RWPE2 (cell line): ENCODE measurements at regions not wholly inside any gene's neighbourhood (a gene's known extent, or its start where the extent isn't known, plus 50 kb on each side); places are given as distances from the start of the nearest gene placed in this dataset.

Experiments used
- ATAC-seq: fragments of 200-7000 bp; cut with Tn5 transposase; 3 replicates; pipeline ENCODE4 v1.9.1; 2021; ENCODE audit warnings: low read depth
- DNase-seq: peaks from one replicate; pipeline ENCODE4 v3.0.0-alpha.2; 2020; ENCODE audit warnings: low spot score
- H3K27ac ChIP-seq: fragments of 450-650 bp; 2 replicates; pipeline ENCODE4 v1.5.1; 2017; ENCODE audit warnings: mild to moderate bottlenecking; ENCODE audit not compliant: poor library complexity, severe bottlenecking
- H3K27me3 ChIP-seq: fragments of 250-450 bp; sonication (Bioruptor Pico); 2 replicates; pipeline ENCODE4 v1.5.1; 2021; ENCODE audit warnings: mild to moderate bottlenecking, moderate library complexity; ENCODE audit not compliant: insufficient read depth, poor library complexity, severe bottlenecking
- H3K36me3 ChIP-seq: fragments of 250-450 bp; sonication (Bioruptor Pico); 2 replicates; pipeline ENCODE4 v1.5.1; 2020; ENCODE audit warnings: low read depth, mild to moderate bottlenecking, moderate library complexity
- H3K4me1 ChIP-seq: fragments of 250-450 bp; sonication (Bioruptor Pico); 2 replicates; pipeline ENCODE4 v1.5.1; 2021; ENCODE audit warnings: mild to moderate bottlenecking, moderate library complexity; ENCODE audit not compliant: insufficient read depth, poor library complexity, severe bottlenecking
- H3K4me3 ChIP-seq: fragments of 250-450 bp; sonication (Bioruptor Pico); 2 replicates; pipeline ENCODE4 v1.5.1; 2021; ENCODE audit warnings: mild to moderate bottlenecking, moderate library complexity; ENCODE audit not compliant: severe bottlenecking
- H3K9me3 ChIP-seq: fragments of 250-450 bp; sonication (Bioruptor Pico); 2 replicates; pipeline ENCODE4 v1.5.1; 2021; ENCODE audit warnings: mild to moderate bottlenecking, moderate library complexity; ENCODE audit not compliant: severe bottlenecking
- TF ChIP-seq, protein P1 (sequence below): fragments of 450-650 bp; IDR thresholded peaks from one replicate; pipeline ENCODE4 v1.5.1; 2017; ENCODE audit warnings: mild to moderate bottlenecking, moderate library complexity; ENCODE audit not compliant: poor library complexity, severe bottlenecking

GRCh38 chr11:92845390-92845789 lies 124.1 kb upstream of the MTNR1B start:
- ATAC-seq, result no peak
- TF ChIP-seq, protein P1, sequence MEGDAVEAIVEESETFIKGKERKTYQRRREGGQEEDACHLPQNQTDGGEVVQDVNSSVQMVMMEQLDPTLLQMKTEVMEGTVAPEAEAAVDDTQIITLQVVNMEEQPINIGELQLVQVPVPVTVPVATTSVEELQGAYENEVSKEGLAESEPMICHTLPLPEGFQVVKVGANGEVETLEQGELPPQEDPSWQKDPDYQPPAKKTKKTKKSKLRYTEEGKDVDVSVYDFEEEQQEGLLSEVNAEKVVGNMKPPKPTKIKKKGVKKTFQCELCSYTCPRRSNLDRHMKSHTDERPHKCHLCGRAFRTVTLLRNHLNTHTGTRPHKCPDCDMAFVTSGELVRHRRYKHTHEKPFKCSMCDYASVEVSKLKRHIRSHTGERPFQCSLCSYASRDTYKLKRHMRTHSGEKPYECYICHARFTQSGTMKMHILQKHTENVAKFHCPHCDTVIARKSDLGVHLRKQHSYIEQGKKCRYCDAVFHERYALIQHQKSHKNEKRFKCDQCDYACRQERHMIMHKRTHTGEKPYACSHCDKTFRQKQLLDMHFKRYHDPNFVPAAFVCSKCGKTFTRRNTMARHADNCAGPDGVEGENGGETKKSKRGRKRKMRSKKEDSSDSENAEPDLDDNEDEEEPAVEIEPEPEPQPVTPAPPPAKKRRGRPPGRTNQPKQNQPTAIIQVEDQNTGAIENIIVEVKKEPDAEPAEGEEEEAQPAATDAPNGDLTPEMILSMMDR, result no peak

GRCh38 chr11:92845805-92846204 lies 123.6 kb upstream of the MTNR1B start:
- TF ChIP-seq, protein P1, result no peak
- H3K27me3 ChIP-seq, result no peaks in the 10 kb centered on the region
- DNase-seq (no peak), ATAC-seq (peak; percentile 61)
- no peaks in the 10 kb centered on the region for H3K9me3 ChIP-seq
- no peaks in the 10 kb centered on the region for H3K36me3 ChIP-seq
- no peak overlapping the region for H3K4me3 ChIP-seq
- no peak overlapping the region for H3K27ac ChIP-seq
- peaks cover 11% of the 10 kb centered on the region for H3K4me1 ChIP-seq

More at GRCh38 chr11:92845390-92845789, 124.1 kb upstream of the MTNR1B start:
- Histone ChIP-seq H3K27me3 (no peaks in the 10 kb centered on the region), H3K27ac (no peak overlapping the region), H3K9me3 (no peaks in the 10 kb centered on the region), H3K4me3 (no peak overlapping the region), H3K4me1 (peaks cover 11% of the 10 kb centered on the region), H3K36me3 (no peaks in the 10 kb centered on the region)
- no peak for DNase-seq

DNA sequence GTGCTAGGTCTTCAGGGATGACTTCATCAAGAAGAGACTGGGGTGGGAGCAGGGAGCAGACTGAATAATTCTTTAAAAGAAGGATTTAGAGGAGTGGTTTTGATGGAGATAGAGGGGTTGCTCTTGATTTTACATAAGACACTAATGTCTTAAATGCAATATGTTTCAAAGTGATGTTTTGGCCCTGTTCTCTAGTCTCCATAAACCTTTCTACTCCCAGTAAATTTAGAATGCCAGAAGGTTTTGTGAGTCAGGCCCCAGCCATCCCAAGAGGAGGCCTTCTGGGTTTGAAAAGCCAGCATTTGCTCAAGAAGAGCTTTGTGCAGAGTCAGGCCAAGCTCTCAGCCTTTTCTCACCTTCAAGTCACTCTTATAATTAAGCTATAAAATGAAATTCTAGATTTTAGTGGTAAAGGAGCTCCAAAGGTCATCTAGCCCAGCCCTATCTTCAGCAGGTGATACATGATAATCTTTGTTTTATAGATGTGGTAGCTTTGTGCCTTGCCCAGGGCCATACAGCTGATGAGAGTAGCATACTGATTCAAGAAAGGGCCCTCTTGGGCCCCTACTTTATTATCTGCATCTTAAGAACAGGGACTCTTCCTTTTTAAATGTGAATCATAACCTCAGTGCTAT lies 122.8 kb upstream of the MTNR1B start:
- no peaks in the 10 kb centered on the region for H3K9me3 ChIP-seq
- ATAC-seq (no peak), DNase-seq (no peak)
- H3K4me3 ChIP-seq, result no peak overlapping the region
- H3K27ac ChIP-seq, result no peak overlapping the region
- TF ChIP-seq, protein P1, result no peak
- H3K27me3 ChIP-seq, result no peaks in the 10 kb centered on the region
- H3K36me3 ChIP-seq, result no peaks in the 10 kb centered on the region
- H3K4me1 ChIP-seq, result peaks cover 11% of the 10 kb centered on the region

- TF ChIP-seq, protein P1, result no peak
- no peaks in the 10 kb centered on the region for H3K27me3 ChIP-seq
- no peaks in the 10 kb centered on the region for H3K9me3 ChIP-seq
- no peak overlapping the region for H3K27ac ChIP-seq
- peaks cover 4% of the 10 kb centered on the region for H3K4me1 ChIP-seq
- H3K36me3 ChIP-seq, result no peaks in the 10 kb centered on the region
- DNase-seq, result no peak
- no peak overlapping the region for H3K4me3 ChIP-seq
- peak; percentile 34 for ATAC-seq
These were observed 120.9 kb upstream of the MTNR1B start for GRCh38 chr11:92848578-92848977.

DNA sequence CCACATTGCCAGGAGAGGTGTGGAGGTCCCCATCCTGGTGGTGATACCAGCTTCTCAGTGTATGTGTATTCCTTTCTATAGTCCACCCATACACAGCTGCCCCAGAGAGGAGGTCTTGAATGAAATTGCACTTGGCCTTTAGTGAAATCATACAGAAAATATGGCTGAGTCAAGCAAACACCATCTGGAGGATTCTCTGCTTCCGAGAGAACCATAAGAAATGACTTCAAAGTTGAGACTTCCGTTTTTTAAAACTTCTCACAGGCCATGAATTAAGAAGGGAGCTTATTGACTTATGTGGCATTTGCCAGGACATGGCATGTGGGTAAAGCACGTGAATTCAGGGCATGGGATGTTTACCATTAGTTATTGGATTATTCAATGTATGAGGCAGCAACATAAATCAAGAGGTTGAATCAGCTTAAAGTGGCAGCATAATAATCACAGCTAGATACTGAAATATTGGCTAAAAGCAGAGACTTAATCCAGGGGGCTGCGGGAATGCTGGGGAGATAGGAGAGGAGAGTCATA lies 119.1 kb upstream of the MTNR1B start:
- TF ChIP-seq, protein P1, result no peak
- H3K27ac ChIP-seq, result no peak overlapping the region
- no peak for ATAC-seq

More for the DNA sequence above, 119.1 kb upstream of the MTNR1B start:
- no peak overlapping the region for H3K4me3 ChIP-seq
- no peaks in the 10 kb centered on the region for H3K4me1 ChIP-seq
- no peaks in the 10 kb centered on the region for H3K9me3 ChIP-seq
- H3K27me3 ChIP-seq, result no peaks in the 10 kb centered on the region
- H3K36me3 ChIP-seq, result no peaks in the 10 kb centered on the region
- no peak for DNase-seq
